ENCODE measurements at regions not wholly inside any gene's neighbourhood (a gene's known extent, or its start where the extent isn't known, plus 50 kb on each side); places are given as distances from the start of the nearest gene placed in this dataset.
"Not testable (repeated sequence)": the region's sequence is repeated elsewhere in the genome, so short reads cannot be mapped to it uniquely, and the experiment has no call there.

DNA sequence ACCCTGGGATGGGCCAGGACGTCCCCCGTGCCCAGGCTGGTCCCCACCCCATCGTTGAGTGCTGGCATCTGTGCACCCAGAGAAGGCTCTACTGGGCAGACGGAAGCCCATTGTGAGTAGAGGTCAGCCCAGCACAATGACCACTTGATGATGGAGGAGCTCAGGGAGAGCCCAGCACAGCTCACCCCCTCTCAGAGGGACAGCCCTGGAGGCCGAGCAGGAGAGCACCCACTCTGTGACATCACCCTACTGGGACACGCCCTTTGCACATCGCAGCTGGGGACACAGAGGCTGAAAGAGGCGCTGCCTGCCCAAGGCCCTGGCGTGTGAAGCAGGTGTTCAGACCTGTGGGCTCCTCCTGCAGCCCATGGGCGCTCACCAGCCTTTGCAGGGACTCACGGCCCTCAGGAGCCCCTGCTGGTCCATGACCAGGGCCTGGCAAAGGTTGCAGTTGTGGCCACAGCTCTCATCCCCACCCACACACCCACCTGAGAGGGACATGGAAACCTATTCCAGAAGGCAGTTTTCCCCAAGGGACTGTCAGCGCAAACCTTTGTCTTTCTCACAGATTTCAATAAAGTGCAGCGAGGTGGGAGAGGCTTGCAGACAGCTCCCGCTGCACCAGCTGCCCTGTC is 67.2 kb upstream of the PPP2R2D start:
- H3K9ac ChIP-seq (ENCODE audit: low read depth in 1 of 3, low read length in 3 of 3) = no peak overlapping the region
- H3K27ac ChIP-seq (ENCODE audit: low read depth, low read length) = no peak overlapping the region
- no peaks in the 10 kb centered on the region for H3K4me1 ChIP-seq (ENCODE audit: control insufficient read depth in 3 of 3, insufficient read depth in 3 of 3, low read length in 3 of 3)
- H3K36me3 ChIP-seq (ENCODE audit: control insufficient read depth in 3 of 3, insufficient read depth in 3 of 3, low read length in 3 of 3) = no peaks in the 10 kb centered on the region
- H3K9me3 ChIP-seq (ENCODE audit: control insufficient read depth in 3 of 3, low read length in 3 of 3) = no peaks in the 10 kb centered on the region
- peaks cover 8 to 25% (median 21%) of the 10 kb centered on the region in 3 donors for H3K27me3 ChIP-seq (ENCODE audit: control insufficient read depth in 3 of 3, insufficient read depth in 3 of 3, low read length in 3 of 3)
- H3K4me3 ChIP-seq (ENCODE audit: low read length in 3 of 3) = no peak overlapping the region

- Histone ChIP-seq H3K27ac (ENCODE audit: low read depth, low read length) (no peak overlapping the region), H3K4me3 (ENCODE audit: low read length in 3 of 3) (no peak overlapping the region), H3K9ac (ENCODE audit: low read depth in 1 of 3, low read length in 3 of 3) (no peak overlapping the region), H3K27me3 (ENCODE audit: control insufficient read depth in 3 of 3, insufficient read depth in 3 of 3, low read length in 3 of 3) (peaks cover 8 to 24% (median 18%) of the 10 kb centered on the region in 3 donors), H3K36me3 (ENCODE audit: control insufficient read depth in 3 of 3, insufficient read depth in 3 of 3, low read length in 3 of 3) (no peaks in the 10 kb centered on the region), H3K9me3 (ENCODE audit: control insufficient read depth in 3 of 3, low read length in 3 of 3) (no peaks in the 10 kb centered on the region), H3K4me1 (ENCODE audit: control insufficient read depth in 3 of 3, insufficient read depth in 3 of 3, low read length in 3 of 3) (no peaks in the 10 kb centered on the region)
These were observed 66.5 kb upstream of the PPP2R2D start for GRCh38 chr10:131834152-131834810.

GRCh38 chr10:131838966-131839742 is 61.7 kb upstream of the PPP2R2D start:
- H3K27ac ChIP-seq (ENCODE audit: low read depth, low read length) = no peak overlapping the region
- H3K9ac ChIP-seq (ENCODE audit: low read depth in 1 of 3, low read length in 3 of 3) = no peak overlapping the region
- H3K36me3 ChIP-seq (ENCODE audit: control insufficient read depth in 3 of 3, insufficient read depth in 3 of 3, low read length in 3 of 3) = no peaks in the 10 kb centered on the region
- no peaks in the 10 kb centered on the region for H3K4me1 ChIP-seq (ENCODE audit: control insufficient read depth in 3 of 3, insufficient read depth in 3 of 3, low read length in 3 of 3)
- no peak overlapping the region for H3K4me3 ChIP-seq (ENCODE audit: low read length in 3 of 3)
- H3K9me3 ChIP-seq (ENCODE audit: control insufficient read depth in 3 of 3, low read length in 3 of 3) = peaks cover 0 to 2% (median 0%) of the 10 kb centered on the region in 3 donors
- peaks cover 0 to 10% (median 0%) of the 10 kb centered on the region in 3 donors for H3K27me3 ChIP-seq (ENCODE audit: control insufficient read depth in 3 of 3, insufficient read depth in 3 of 3, low read length in 3 of 3)

GRCh38 chr10:131839880-131840787 is 60.7 kb upstream of the PPP2R2D start:
- not testable (repeated sequence) for H3K36me3 ChIP-seq (ENCODE audit: control insufficient read depth in 3 of 3, insufficient read depth in 3 of 3, low read length in 3 of 3); H3K9me3 ChIP-seq (ENCODE audit: control insufficient read depth in 3 of 3, low read length in 3 of 3); H3K27ac ChIP-seq (ENCODE audit: low read depth, low read length); H3K4me1 ChIP-seq (ENCODE audit: control insufficient read depth in 3 of 3, insufficient read depth in 3 of 3, low read length in 3 of 3); H3K4me3 ChIP-seq (ENCODE audit: low read length in 3 of 3); H3K9ac ChIP-seq (ENCODE audit: low read depth in 1 of 3, low read length in 3 of 3)
- peaks cover 0 to 10% (median 0%) of the 10 kb centered on the region in 3 donors for H3K27me3 ChIP-seq (ENCODE audit: control insufficient read depth in 3 of 3, insufficient read depth in 3 of 3, low read length in 3 of 3)

DNA sequence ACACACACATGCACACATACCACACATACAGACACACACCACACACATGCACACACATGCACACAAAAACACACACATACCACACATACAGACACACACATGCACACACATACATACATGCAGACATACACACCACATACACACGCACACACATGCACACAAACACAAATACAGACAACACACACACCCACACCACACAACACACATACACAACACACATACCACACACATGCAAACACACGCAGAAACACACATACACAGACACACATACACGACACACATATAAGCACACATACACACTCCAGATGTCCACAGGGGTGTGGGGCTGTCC is 60.1 kb upstream of the PPP2R2D start:
- peaks cover 3 to 13% (median 4%) of the 10 kb centered on the region in 3 donors for H3K27me3 ChIP-seq (ENCODE audit: control insufficient read depth in 3 of 3, insufficient read depth in 3 of 3, low read length in 3 of 3)
- no peak overlapping the region for H3K4me3 ChIP-seq (ENCODE audit: low read length in 3 of 3)
- H3K4me1 ChIP-seq (ENCODE audit: control insufficient read depth in 3 of 3, insufficient read depth in 3 of 3, low read length in 3 of 3) = no peaks in the 10 kb centered on the region
- no peak overlapping the region for H3K27ac ChIP-seq (ENCODE audit: low read depth, low read length)
- H3K9ac ChIP-seq (ENCODE audit: low read depth in 1 of 3, low read length in 3 of 3) = no peak overlapping the region
- H3K9me3 ChIP-seq (ENCODE audit: control insufficient read depth in 3 of 3, low read length in 3 of 3) = peaks cover 0 to 2% (median 0%) of the 10 kb centered on the region in 3 donors
- no peaks in the 10 kb centered on the region for H3K36me3 ChIP-seq (ENCODE audit: control insufficient read depth in 3 of 3, insufficient read depth in 3 of 3, low read length in 3 of 3)

DNA sequence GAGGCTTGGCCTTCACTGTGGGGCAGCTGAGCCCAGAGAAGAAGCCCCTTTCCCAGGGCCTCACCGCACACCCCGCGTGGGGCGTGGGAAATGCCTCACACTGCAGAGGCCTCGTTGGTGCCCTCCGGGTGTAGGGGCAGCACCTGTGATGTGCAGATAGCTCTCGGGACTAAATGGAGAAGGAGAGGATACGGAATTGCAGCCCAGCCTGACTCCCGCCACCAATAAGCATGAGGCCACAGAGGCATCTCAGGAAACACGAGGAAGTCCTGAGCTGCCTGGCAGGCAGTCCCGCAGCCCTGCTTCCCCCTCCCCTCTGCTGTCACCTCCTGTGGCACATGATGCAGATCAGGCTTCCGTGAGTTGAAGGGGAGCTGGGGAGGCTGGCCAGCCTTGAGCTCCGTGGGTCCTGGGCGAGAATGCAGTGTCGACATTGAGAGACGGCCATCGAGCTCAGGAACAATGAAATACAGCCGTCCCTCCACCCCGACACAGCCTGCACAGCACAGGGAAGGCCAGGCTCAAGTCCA is 59.6 kb upstream of the PPP2R2D start:
- Histone ChIP-seq H3K9ac (ENCODE audit: low read depth in 1 of 3, low read length in 3 of 3) (no peak overlapping the region), H3K4me3 (ENCODE audit: low read length in 3 of 3) (no peak overlapping the region), H3K9me3 (ENCODE audit: control insufficient read depth in 3 of 3, low read length in 3 of 3) (peaks cover 0 to 2% (median 0%) of the 10 kb centered on the region in 3 donors), H3K36me3 (ENCODE audit: control insufficient read depth in 3 of 3, insufficient read depth in 3 of 3, low read length in 3 of 3) (no peaks in the 10 kb centered on the region), H3K27ac (ENCODE audit: low read depth, low read length) (no peak overlapping the region), H3K4me1 (ENCODE audit: control insufficient read depth in 3 of 3, insufficient read depth in 3 of 3, low read length in 3 of 3) (no peaks in the 10 kb centered on the region), H3K27me3 (ENCODE audit: control insufficient read depth in 3 of 3, insufficient read depth in 3 of 3, low read length in 3 of 3) (peaks cover 3 to 14% (median 9%) of the 10 kb centered on the region in 3 donors)

- Histone ChIP-seq H3K9ac (ENCODE audit: low read depth in 1 of 3, low read length in 3 of 3) (no peak overlapping the region), H3K36me3 (ENCODE audit: control insufficient read depth in 3 of 3, insufficient read depth in 3 of 3, low read length in 3 of 3) (no peaks in the 10 kb centered on the region), H3K9me3 (ENCODE audit: control insufficient read depth in 3 of 3, low read length in 3 of 3) (peaks cover 0 to 2% (median 0%) of the 10 kb centered on the region in 3 donors), H3K4me3 (ENCODE audit: low read length in 3 of 3) (no peak overlapping the region), H3K4me1 (ENCODE audit: control insufficient read depth in 3 of 3, insufficient read depth in 3 of 3, low read length in 3 of 3) (no peaks in the 10 kb centered on the region), H3K27me3 (ENCODE audit: control insufficient read depth in 3 of 3, insufficient read depth in 3 of 3, low read length in 3 of 3) (peaks cover 3 to 14% (median 9%) of the 10 kb centered on the region in 3 donors), H3K27ac (ENCODE audit: low read depth, low read length) (no peak overlapping the region)
These were observed 59.1 kb upstream of the PPP2R2D start for GRCh38 chr10:131841661-131842139.

- Histone ChIP-seq H3K27me3 (ENCODE audit: control insufficient read depth in 3 of 3, insufficient read depth in 3 of 3, low read length in 3 of 3) (peaks cover 7 to 14% (median 9%) of the 10 kb centered on the region in 3 donors), H3K4me3 (ENCODE audit: low read length in 3 of 3) (no peak overlapping the region), H3K9ac (ENCODE audit: low read depth in 1 of 3, low read length in 3 of 3) (no peak overlapping the region), H3K27ac (ENCODE audit: low read depth, low read length) (no peak overlapping the region), H3K4me1 (ENCODE audit: control insufficient read depth in 3 of 3, insufficient read depth in 3 of 3, low read length in 3 of 3) (no peaks in the 10 kb centered on the region), H3K9me3 (ENCODE audit: control insufficient read depth in 3 of 3, low read length in 3 of 3) (peaks cover 0 to 2% (median 0%) of the 10 kb centered on the region in 3 donors), H3K36me3 (ENCODE audit: control insufficient read depth in 3 of 3, insufficient read depth in 3 of 3, low read length in 3 of 3) (no peaks in the 10 kb centered on the region)
These were observed 58.3 kb upstream of the PPP2R2D start for GRCh38 chr10:131842351-131843088.
